ENCODE measurements at regions not wholly inside any gene's neighbourhood (a gene's known extent, or its start where the extent isn't known, plus 50 kb on each side); places are given as distances from the start of the nearest gene placed in this dataset.

- TF ChIP-seq WHSC1 (IDR thresholded peaks at IDR 0.05; ENCODE audit: low read length): no peak
- no peak for TF ChIP-seq CEBPB (tag; IDR thresholded peaks at IDR 0.05)
- no peak for TF ChIP-seq XRCC3 (IDR thresholded peaks at IDR 0.05)
- TF ChIP-seq THRB (CRISPR knock-in tag; conservative IDR thresholded peaks at IDR 0.05): no peak
- TF ChIP-seq TAF1 (IDR thresholded peaks at IDR 0.05; ENCODE audit: control insufficient read depth, extremely low read depth, insufficient read depth, low read length, severe bottlenecking): no peak
- TF ChIP-seq, protein P1, sequence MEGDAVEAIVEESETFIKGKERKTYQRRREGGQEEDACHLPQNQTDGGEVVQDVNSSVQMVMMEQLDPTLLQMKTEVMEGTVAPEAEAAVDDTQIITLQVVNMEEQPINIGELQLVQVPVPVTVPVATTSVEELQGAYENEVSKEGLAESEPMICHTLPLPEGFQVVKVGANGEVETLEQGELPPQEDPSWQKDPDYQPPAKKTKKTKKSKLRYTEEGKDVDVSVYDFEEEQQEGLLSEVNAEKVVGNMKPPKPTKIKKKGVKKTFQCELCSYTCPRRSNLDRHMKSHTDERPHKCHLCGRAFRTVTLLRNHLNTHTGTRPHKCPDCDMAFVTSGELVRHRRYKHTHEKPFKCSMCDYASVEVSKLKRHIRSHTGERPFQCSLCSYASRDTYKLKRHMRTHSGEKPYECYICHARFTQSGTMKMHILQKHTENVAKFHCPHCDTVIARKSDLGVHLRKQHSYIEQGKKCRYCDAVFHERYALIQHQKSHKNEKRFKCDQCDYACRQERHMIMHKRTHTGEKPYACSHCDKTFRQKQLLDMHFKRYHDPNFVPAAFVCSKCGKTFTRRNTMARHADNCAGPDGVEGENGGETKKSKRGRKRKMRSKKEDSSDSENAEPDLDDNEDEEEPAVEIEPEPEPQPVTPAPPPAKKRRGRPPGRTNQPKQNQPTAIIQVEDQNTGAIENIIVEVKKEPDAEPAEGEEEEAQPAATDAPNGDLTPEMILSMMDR (IDR thresholded peaks at IDR 0.05 in 2 of 3, conservative IDR thresholded peaks at IDR 0.05 in 1 of 3; ENCODE audit: insufficient read depth in 2 of 3, low read depth in 1 of 3, low read length in 3 of 3): no peak
- TF ChIP-seq, protein P2, sequence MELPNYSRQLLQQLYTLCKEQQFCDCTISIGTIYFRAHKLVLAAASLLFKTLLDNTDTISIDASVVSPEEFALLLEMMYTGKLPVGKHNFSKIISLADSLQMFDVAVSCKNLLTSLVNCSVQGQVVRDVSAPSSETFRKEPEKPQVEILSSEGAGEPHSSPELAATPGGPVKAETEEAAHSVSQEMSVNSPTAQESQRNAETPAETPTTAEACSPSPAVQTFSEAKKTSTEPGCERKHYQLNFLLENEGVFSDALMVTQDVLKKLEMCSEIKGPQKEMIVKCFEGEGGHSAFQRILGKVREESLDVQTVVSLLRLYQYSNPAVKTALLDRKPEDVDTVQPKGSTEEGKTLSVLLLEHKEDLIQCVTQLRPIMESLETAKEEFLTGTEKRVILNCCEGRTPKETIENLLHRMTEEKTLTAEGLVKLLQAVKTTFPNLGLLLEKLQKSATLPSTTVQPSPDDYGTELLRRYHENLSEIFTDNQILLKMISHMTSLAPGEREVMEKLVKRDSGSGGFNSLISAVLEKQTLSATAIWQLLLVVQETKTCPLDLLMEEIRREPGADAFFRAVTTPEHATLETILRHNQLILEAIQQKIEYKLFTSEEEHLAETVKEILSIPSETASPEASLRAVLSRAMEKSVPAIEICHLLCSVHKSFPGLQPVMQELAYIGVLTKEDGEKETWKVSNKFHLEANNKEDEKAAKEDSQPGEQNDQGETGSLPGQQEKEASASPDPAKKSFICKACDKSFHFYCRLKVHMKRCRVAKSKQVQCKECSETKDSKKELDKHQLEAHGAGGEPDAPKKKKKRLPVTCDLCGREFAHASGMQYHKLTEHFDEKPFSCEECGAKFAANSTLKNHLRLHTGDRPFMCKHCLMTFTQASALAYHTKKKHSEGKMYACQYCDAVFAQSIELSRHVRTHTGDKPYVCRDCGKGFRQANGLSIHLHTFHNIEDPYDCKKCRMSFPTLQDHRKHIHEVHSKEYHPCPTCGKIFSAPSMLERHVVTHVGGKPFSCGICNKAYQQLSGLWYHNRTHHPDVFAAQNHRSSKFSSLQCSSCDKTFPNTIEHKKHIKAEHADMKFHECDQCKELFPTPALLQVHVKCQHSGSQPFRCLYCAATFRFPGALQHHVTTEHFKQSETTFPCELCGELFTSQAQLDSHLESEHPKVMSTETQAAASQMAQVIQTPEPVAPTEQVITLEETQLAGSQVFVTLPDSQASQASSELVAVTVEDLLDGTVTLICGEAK (IDR thresholded peaks at IDR 0.05): no peak
- TF ChIP-seq, protein P2 (CRISPR knock-in tag; IDR thresholded peaks at IDR 0.05): no peak
- TF ChIP-seq U2AF1 (optimal IDR thresholded peaks at IDR 0.05; ENCODE audit: low read depth, low read length): no peak
Observed at GRCh38 chr3:66567077-66567476, 66.3 kb upstream of the LRIG1 start.
